RWPE2 (cell line): ENCODE measurements at regions not wholly inside any gene's neighbourhood (a gene's known extent, or its start where the extent isn't known, plus 50 kb on each side); places are given as distances from the start of the nearest gene placed in this dataset.
A peak's percentile ranks its signal among the peaks of the same experiment; 100 is the strongest.

Source experiments
- ATAC-seq: fragments of 200-7000 bp; cut with Tn5 transposase; 3 replicates; pipeline ENCODE4 v1.9.1; 2021; ENCODE audit warnings: low read depth
- DNase-seq: peaks from one replicate; pipeline ENCODE4 v3.0.0-alpha.2; 2020; ENCODE audit warnings: low spot score
- H3K27ac ChIP-seq: fragments of 450-650 bp; 2 replicates; pipeline ENCODE4 v1.5.1; 2017; ENCODE audit warnings: mild to moderate bottlenecking; ENCODE audit not compliant: poor library complexity, severe bottlenecking
- H3K27me3 ChIP-seq: fragments of 250-450 bp; sonication (Bioruptor Pico); 2 replicates; pipeline ENCODE4 v1.5.1; 2021; ENCODE audit warnings: mild to moderate bottlenecking, moderate library complexity; ENCODE audit not compliant: insufficient read depth, poor library complexity, severe bottlenecking
- H3K36me3 ChIP-seq: fragments of 250-450 bp; sonication (Bioruptor Pico); 2 replicates; pipeline ENCODE4 v1.5.1; 2020; ENCODE audit warnings: low read depth, mild to moderate bottlenecking, moderate library complexity
- H3K4me1 ChIP-seq: fragments of 250-450 bp; sonication (Bioruptor Pico); 2 replicates; pipeline ENCODE4 v1.5.1; 2021; ENCODE audit warnings: mild to moderate bottlenecking, moderate library complexity; ENCODE audit not compliant: insufficient read depth, poor library complexity, severe bottlenecking
- H3K4me3 ChIP-seq: fragments of 250-450 bp; sonication (Bioruptor Pico); 2 replicates; pipeline ENCODE4 v1.5.1; 2021; ENCODE audit warnings: mild to moderate bottlenecking, moderate library complexity; ENCODE audit not compliant: severe bottlenecking
- H3K9me3 ChIP-seq: fragments of 250-450 bp; sonication (Bioruptor Pico); 2 replicates; pipeline ENCODE4 v1.5.1; 2021; ENCODE audit warnings: mild to moderate bottlenecking, moderate library complexity; ENCODE audit not compliant: severe bottlenecking
- CTCF ChIP-seq: fragments of 450-650 bp; IDR thresholded peaks from one replicate; pipeline ENCODE4 v1.5.1; 2017; ENCODE audit warnings: mild to moderate bottlenecking, moderate library complexity; ENCODE audit not compliant: poor library complexity, severe bottlenecking

DNA sequence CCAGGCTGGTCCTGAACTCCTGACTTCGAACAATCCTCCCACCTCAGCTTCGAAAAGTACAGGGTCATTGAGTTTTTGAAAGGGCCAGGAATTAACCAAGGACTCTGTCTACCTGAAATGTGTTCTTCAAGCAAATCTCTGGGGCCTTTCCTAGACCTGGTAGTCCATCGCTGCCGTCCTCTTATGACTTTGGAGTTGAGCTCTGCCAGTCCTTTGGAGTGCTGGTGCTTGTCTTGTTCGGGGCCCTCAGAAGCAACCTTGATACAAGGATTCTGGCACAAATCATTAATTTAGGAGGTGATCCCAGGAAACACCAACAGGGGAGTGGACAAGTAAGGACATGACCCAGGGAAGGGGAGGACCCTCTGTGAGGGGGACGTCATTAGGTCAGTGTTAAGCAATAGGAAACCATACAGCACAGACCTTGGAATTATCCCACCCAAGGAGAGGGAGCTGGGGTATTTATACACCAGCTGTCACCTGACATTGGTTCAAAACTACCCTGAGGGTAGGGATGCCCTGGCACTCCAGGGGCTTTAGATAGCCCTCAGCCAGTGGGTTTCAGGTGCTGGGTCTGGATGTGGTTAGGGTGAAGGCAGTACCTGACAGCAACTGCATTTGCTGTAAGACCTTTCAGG, 187.2 kb downstream of the FOXL1 start:
- Histone ChIP-seq H3K36me3 (no peaks in the 10 kb centered on the region), H3K4me3 (no peak overlapping the region), H3K27ac (no peak overlapping the region), H3K9me3 (no peaks in the 10 kb centered on the region), H3K4me1 (peaks cover 4% of the 10 kb centered on the region), H3K27me3 (no peaks in the 10 kb centered on the region)
- TF ChIP-seq CTCF = no peak
- no peak for ATAC-seq
- peak; percentile 17 for DNase-seq

DNA sequence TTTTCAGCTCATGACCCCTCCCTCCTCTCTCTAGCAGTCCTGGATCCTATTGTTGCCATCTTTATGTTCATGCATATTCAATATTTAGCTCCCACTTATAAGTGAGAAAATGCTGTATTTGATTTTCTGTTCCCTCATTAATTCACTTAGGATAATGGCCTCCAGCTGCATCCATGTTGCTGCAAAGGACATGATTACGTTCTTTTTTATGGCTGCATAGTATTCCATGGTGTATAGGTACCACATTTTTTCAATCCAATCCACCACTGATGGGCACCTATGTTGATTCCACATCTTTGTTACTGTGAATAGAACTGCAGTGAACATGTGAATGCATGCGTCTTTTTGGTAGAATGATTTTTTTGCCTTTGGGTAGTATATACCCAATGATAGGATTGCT, 188.4 kb downstream of the FOXL1 start:
- Histone ChIP-seq H3K27me3 (no peaks in the 10 kb centered on the region), H3K27ac (no peak overlapping the region), H3K4me1 (peaks cover 4% of the 10 kb centered on the region), H3K9me3 (no peaks in the 10 kb centered on the region), H3K36me3 (no peaks in the 10 kb centered on the region), H3K4me3 (no peak overlapping the region)
- no peak for TF ChIP-seq CTCF
- DNase-seq = no peak
- ATAC-seq = no peak

- H3K4me1 ChIP-seq = peaks cover 4% of the 10 kb centered on the region
- no peak for TF ChIP-seq CTCF
- no peaks in the 10 kb centered on the region for H3K36me3 ChIP-seq
- DNase-seq = peak; percentile 9
- H3K9me3 ChIP-seq = no peaks in the 10 kb centered on the region
- no peaks in the 10 kb centered on the region for H3K27me3 ChIP-seq
- no peak overlapping the region for H3K4me3 ChIP-seq
- no peak overlapping the region for H3K27ac ChIP-seq
- ATAC-seq = no peak
Measured at GRCh38 chr16:86768228-86768791, 190.0 kb downstream of the FOXL1 start.

GRCh38 chr16:86768999-86769398, 190.7 kb downstream of the FOXL1 start:
- Histone ChIP-seq H3K9me3 (no peaks in the 10 kb centered on the region), H3K36me3 (no peaks in the 10 kb centered on the region), H3K4me1 (peaks cover 4% of the 10 kb centered on the region), H3K4me3 (no peak overlapping the region), H3K27ac (no peak overlapping the region), H3K27me3 (no peaks in the 10 kb centered on the region)
- TF ChIP-seq CTCF = no peak
- peak; percentile 67 for DNase-seq
- ATAC-seq = peak; percentile 58; the same call in 1 of the 3 replicates
